ENCODE measurements at regions not wholly inside any gene's neighbourhood (a gene's known extent, or its start where the extent isn't known, plus 50 kb on each side); places are given as distances from the start of the nearest gene placed in this dataset.
"Not testable (repeated sequence)": the region's sequence is repeated elsewhere in the genome, so short reads cannot be mapped to it uniquely, and the experiment has no call there.

- ATAC-seq: peak in 1 of 2 donors; percentile 89
- intact Hi-C loops (cut with DNase I): no loop called here
- no peak for DNase-seq
Observed at GRCh38 chr4:148923881-148924280, 481.7 kb upstream of the NR3C2 start.

GRCh38 chr4:148922497-148922896 lies 480.3 kb upstream of the NR3C2 start:
- intact Hi-C loops (cut with DNase I): no loop called here
- DNase-seq (no peak), ATAC-seq (no peak)

GRCh38 chr4:148914734-148915133 lies 472.5 kb upstream of the NR3C2 start:
- intact Hi-C loops (cut with DNase I): no loop called here
- ATAC-seq (no peak), DNase-seq (no peak)

GRCh38 chr4:148914301-148914700 lies 472.1 kb upstream of the NR3C2 start:
- no peak for ATAC-seq
- no peak for DNase-seq
- intact Hi-C loops (cut with DNase I): no loop called here

- no peak for DNase-seq
- no peak for ATAC-seq
- intact Hi-C loops (cut with DNase I): no loop called here
Observed at GRCh38 chr4:148903388-148903787, 461.2 kb upstream of the NR3C2 start.

- intact Hi-C loops (cut with DNase I): no loop called here
- DNase-seq (no peak), ATAC-seq (no peak)
Observed at GRCh38 chr4:148901075-148901705, 459.0 kb upstream of the NR3C2 start.

GRCh38 chr4:148898139-148898538 lies 455.9 kb upstream of the NR3C2 start:
- intact Hi-C loops (cut with DNase I); ATAC-seq; DNase-seq: not testable (repeated sequence)

- intact Hi-C loops (cut with DNase I): no loop called here
- DNase-seq (no peak), ATAC-seq (no peak)
Observed at GRCh38 chr4:148893095-148893494, 450.9 kb upstream of the NR3C2 start.

- no peak for DNase-seq
- ATAC-seq: no peak
- intact Hi-C loops (cut with DNase I): no loop called here
Observed at GRCh38 chr4:148883891-148884290, 441.7 kb upstream of the NR3C2 start.

GRCh38 chr4:148883435-148883834 lies 441.2 kb upstream of the NR3C2 start:
- no peak for DNase-seq
- ATAC-seq: no peak
- intact Hi-C loops (cut with DNase I): no loop called here

GRCh38 chr4:148881860-148882643 lies 439.8 kb upstream of the NR3C2 start:
- intact Hi-C loops (cut with DNase I): no loop called here
- ATAC-seq: no peak
- DNase-seq: no peak

- no peak for ATAC-seq
- no peak for DNase-seq
- intact Hi-C loops (cut with DNase I): no loop called here
Observed at GRCh38 chr4:148874331-148874730, 432.1 kb upstream of the NR3C2 start.

- intact Hi-C loops (cut with DNase I): no loop called here
- DNase-seq (no peak), ATAC-seq (no peak)
Observed at GRCh38 chr4:148868191-148868590, 426.0 kb upstream of the NR3C2 start.

- ATAC-seq (no peak), DNase-seq (no peak)
- intact Hi-C loops (cut with DNase I): no loop called here
Observed at GRCh38 chr4:148866666-148867065, 424.5 kb upstream of the NR3C2 start.

GRCh38 chr4:148857973-148858534 lies 415.8 kb upstream of the NR3C2 start:
- intact Hi-C loops (cut with DNase I): no loop called here
- ATAC-seq: no peak
- DNase-seq: no peak

GRCh38 chr4:148857239-148857972 lies 415.2 kb upstream of the NR3C2 start:
- intact Hi-C loops (cut with DNase I): no loop called here
- ATAC-seq: peak; percentile 27 to 97
- DNase-seq: no peak

GRCh38 chr4:148854203-148854602 lies 412.0 kb upstream of the NR3C2 start:
- no peak for ATAC-seq
- DNase-seq: no peak
- intact Hi-C loops (cut with DNase I): no loop called here

- no peak for DNase-seq
- intact Hi-C loops (cut with DNase I): no loop called here
- peak in 1 of 2 donors; percentile 51 for ATAC-seq
Observed at GRCh38 chr4:148852092-148852699, 410.0 kb upstream of the NR3C2 start.

GRCh38 chr4:148850257-148850995 lies 408.2 kb upstream of the NR3C2 start:
- no peak for ATAC-seq
- intact Hi-C loops (cut with DNase I): no loop called here
- no peak for DNase-seq

Measured in left cardiac atrium (tissue), 4 donors.